Neuronal stem cell (in vitro differentiated cells): ENCODE measurements at regions not wholly inside any gene's neighbourhood (a gene's known extent, or its start where the extent isn't known, plus 50 kb on each side); places are given as distances from the start of the nearest gene placed in this dataset.

Source experiments
- DNase-seq: peaks from one replicate; pipeline ENCODE4 v3.0.0-alpha.2; 2013; ENCODE audit warnings: low spot score
- H2AFZ ChIP-seq: one replicate; pipeline ENCODE4 v1.6.1; 2013; ENCODE audit warnings: mild to moderate bottlenecking, low read length, inconsistent platforms
- H2AK5ac ChIP-seq: 2 replicates; pipeline ENCODE4 v1.6.1; 2013; ENCODE audit warnings: low read depth, mild to moderate bottlenecking, inconsistent platforms, low read length, moderate library complexity, mixed read lengths
- H2BK120ac ChIP-seq: 2 replicates; pipeline ENCODE4 v1.6.1; 2013; ENCODE audit warnings: low read depth, mild to moderate bottlenecking, inconsistent platforms, low read length, moderate library complexity, mixed read lengths
- H2BK12ac ChIP-seq: one replicate; pipeline ENCODE4 v1.6.1; 2013; ENCODE audit warnings: low read length, inconsistent platforms
- H2BK15ac ChIP-seq: 2 replicates; pipeline ENCODE4 v1.6.1; 2013; ENCODE audit warnings: mild to moderate bottlenecking, low read length, inconsistent platforms, mixed read lengths
- H2BK5ac ChIP-seq: one replicate; pipeline ENCODE4 v1.6.1; 2013; ENCODE audit warnings: inconsistent platforms, mild to moderate bottlenecking, low read length, moderate library complexity
- H3K14ac ChIP-seq: one replicate; pipeline ENCODE4 v1.6.1; 2013; ENCODE audit warnings: low read length, inconsistent platforms
- H3K18ac ChIP-seq: 2 replicates; pipeline ENCODE4 v1.6.1; 2013; ENCODE audit warnings: low read length, inconsistent platforms
- H3K23ac ChIP-seq: 2 replicates; pipeline ENCODE4 v1.6.1; 2013; ENCODE audit warnings: low read depth, mild to moderate bottlenecking, mixed read lengths, low read length, inconsistent platforms; ENCODE audit not compliant: poor library complexity
- H3K27ac ChIP-seq: replicated peaks from 3 replicates; pipeline ENCODE4 v1.5.1; 2013; ENCODE audit warnings: low read length, inconsistent platforms
- H3K27me3 ChIP-seq, 3 experiments: 2 replicates each; pipeline ENCODE4 v1.6.1; 2013; ENCODE audit warnings: low read length in 3 of 3, mild to moderate bottlenecking in 2 of 3, inconsistent platforms in 1 of 3, low read depth in 1 of 3, mixed read lengths in 1 of 3, moderate library complexity in 1 of 3; ENCODE audit not compliant: control insufficient read depth in 3 of 3, insufficient read depth in 3 of 3
- H3K36me3 ChIP-seq, 2 donors: replicated peaks in 1 of 2; 2 replicates each; pipeline ENCODE4 v1.6.1; 2013; ENCODE audit warnings: low read length in 2 of 2; ENCODE audit not compliant: control insufficient read depth in 2 of 2, insufficient read depth in 2 of 2
- H3K4ac ChIP-seq: 2 replicates; pipeline ENCODE4 v1.6.1; 2013; ENCODE audit warnings: inconsistent platforms, mild to moderate bottlenecking, low read length, moderate library complexity
- H3K4me1 ChIP-seq, 2 donors: 1 replicate in 1 of 2; 2 replicates in 1 of 2; pipeline ENCODE4 v1.6.1; 2013; ENCODE audit warnings: low read length in 2 of 2, low read depth in 1 of 2; ENCODE audit not compliant: control insufficient read depth in 2 of 2, insufficient read depth in 1 of 2
- H3K4me2 ChIP-seq: one replicate; pipeline ENCODE4 v1.6.1; 2013; ENCODE audit warnings: mild to moderate bottlenecking, low read length, inconsistent platforms; ENCODE audit not compliant: insufficient read depth, poor library complexity, severe bottlenecking
- H3K4me3 ChIP-seq, 2 donors: 2 replicates each; pipeline ENCODE4 v1.5.1; 2013; ENCODE audit warnings: low read length in 2 of 2, mild to moderate bottlenecking in 2 of 2, inconsistent platforms in 1 of 2, moderate library complexity in 1 of 2
- H3K79me1 ChIP-seq: one replicate; pipeline ENCODE4 v1.6.1; 2013; ENCODE audit warnings: low read depth, mild to moderate bottlenecking, inconsistent platforms, low read length, moderate library complexity
- H3K9ac ChIP-seq: one replicate; pipeline ENCODE4 v1.6.1; 2013; ENCODE audit warnings: mild to moderate bottlenecking, low read depth, low read length, inconsistent platforms; ENCODE audit not compliant: poor library complexity
- H3K9me3 ChIP-seq, 2 donors: replicated peaks in 1 of 2; 2 replicates each; pipeline versions ENCODE3 to v1.6.1; 2013; ENCODE audit warnings: low read length in 2 of 2, mild to moderate bottlenecking in 2 of 2, inconsistent platforms in 1 of 2, low read depth in 1 of 2, mixed read lengths in 1 of 2, moderate library complexity in 1 of 2; ENCODE audit not compliant: control insufficient read depth in 2 of 2, insufficient read depth in 1 of 2
- H4K8ac ChIP-seq: one replicate; pipeline ENCODE4 v1.6.1; 2013; ENCODE audit warnings: low read depth, mild to moderate bottlenecking, inconsistent platforms, low read length, moderate library complexity
- H4K91ac ChIP-seq: one replicate; pipeline ENCODE4 v1.6.1; 2013; ENCODE audit warnings: low read length, low read depth, mild to moderate bottlenecking, inconsistent platforms; ENCODE audit not compliant: poor library complexity
- WGBS, 2 donors: extraction: QIAGEN DNeasy Blood & Tissue Kit; methylation state at CpG; one replicate each; pipeline ENCODE4 v1.1.7; 2013; ENCODE audit warnings: missing lambda C conversion rate in 2 of 2, mixed read lengths in 1 of 2; ENCODE audit not compliant: insufficient read length in 2 of 2, insufficient replicate concordance in 1 of 2; ENCODE audit errors: extremely low coverage in 2 of 2; 5-methylcytosine and 5-hydroxymethylcytosine counted together

DNA sequence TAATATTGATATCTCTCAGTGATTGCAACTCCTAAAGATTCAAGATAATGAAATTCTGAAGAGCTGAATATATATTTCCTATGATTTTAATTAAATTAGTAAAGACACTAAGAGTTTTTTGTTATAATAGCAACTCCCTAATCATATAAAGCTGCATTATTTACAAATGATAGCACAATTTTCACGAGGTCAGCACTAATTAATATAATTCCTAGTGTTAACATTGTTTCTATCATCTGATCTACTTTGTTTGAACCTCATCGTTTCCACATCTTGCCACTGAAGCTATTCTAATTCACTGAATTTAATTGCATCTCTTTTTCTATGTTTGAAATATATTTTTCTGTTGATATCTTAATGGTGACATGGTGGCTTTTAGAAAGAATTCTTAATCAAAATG is 279.1 kb upstream of the ADGRL4 start:
- no peak overlapping the region for H2AK5ac ChIP-seq
- H3K79me1 ChIP-seq, result no peaks in the 10 kb centered on the region
- no peak overlapping the region for H3K4me3 ChIP-seq
- H2BK5ac ChIP-seq, result no peak overlapping the region
- H3K9ac ChIP-seq, result no peak overlapping the region
- no peak overlapping the region for H3K18ac ChIP-seq
- H4K8ac ChIP-seq, result no peak overlapping the region
- H3K4ac ChIP-seq, result no peak overlapping the region
- no peak overlapping the region for H3K4me2 ChIP-seq
- no peak overlapping the region for H2BK15ac ChIP-seq
- H2BK120ac ChIP-seq, result no peak overlapping the region
- H2BK12ac ChIP-seq, result no peak overlapping the region
- no peak overlapping the region for H3K27ac ChIP-seq
- no peak overlapping the region for H3K23ac ChIP-seq
- no peaks in the 10 kb centered on the region for H3K36me3 ChIP-seq
- H2AFZ ChIP-seq, result no peak overlapping the region
- no peak for DNase-seq
- whole genome bisulfite sequencing, 2 donors, result no CpG with 5 or more reads among the region's 2 CpGs
- no peaks in the 10 kb centered on the region for H3K9me3 ChIP-seq
- no peaks in the 10 kb centered on the region for H3K4me1 ChIP-seq
- H3K27me3 ChIP-seq, result no peaks in the 10 kb centered on the region
- no peak overlapping the region for H4K91ac ChIP-seq
- no peak overlapping the region for H3K14ac ChIP-seq

GRCh38 chr1:79283451-79283850 is 276.9 kb upstream of the ADGRL4 start:
- Histone ChIP-seq H2BK15ac (no peak overlapping the region), H3K4me1 (no peaks in the 10 kb centered on the region), H3K14ac (no peak overlapping the region), H3K36me3 (no peaks in the 10 kb centered on the region), H3K23ac (no peak overlapping the region), H3K4me3 (no peak overlapping the region), H3K9me3 (no peaks in the 10 kb centered on the region), H3K27ac (no peak overlapping the region), H3K27me3 (no peaks in the 10 kb centered on the region), H3K79me1 (no peaks in the 10 kb centered on the region), H2BK120ac (no peak overlapping the region), H2BK12ac (no peak overlapping the region), H3K18ac (no peak overlapping the region), H3K4me2 (no peak overlapping the region), H4K8ac (no peak overlapping the region), H3K9ac (no peak overlapping the region), H2AK5ac (no peak overlapping the region), H3K4ac (no peak overlapping the region), H4K91ac (no peak overlapping the region), H2BK5ac (no peak overlapping the region), H2AFZ (no peak overlapping the region)
- WGBS, 2 donors, result no CpG with 5 or more reads among the region's 10 CpGs
- no peak for DNase-seq

DNA sequence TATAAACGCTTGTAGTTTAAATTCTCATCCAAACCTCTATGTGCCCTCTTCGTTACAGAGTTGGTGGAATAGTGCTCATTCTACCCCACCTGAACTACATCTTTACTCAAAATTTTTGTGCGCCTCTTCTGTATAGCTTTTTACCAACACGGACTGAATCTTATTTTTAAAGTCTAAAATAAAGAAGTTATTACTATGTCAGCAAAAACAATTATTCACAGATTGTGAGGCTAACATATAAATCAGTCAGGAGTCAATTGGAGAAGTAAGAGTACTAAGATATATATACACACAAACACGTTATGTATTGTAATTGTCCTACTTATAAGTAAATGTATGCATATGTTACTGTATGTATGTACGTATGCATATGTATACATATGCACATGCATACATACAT is 274.9 kb upstream of the ADGRL4 start:
- Histone ChIP-seq H2AK5ac (no peak overlapping the region), H3K9ac (no peak overlapping the region), H2BK5ac (no peak overlapping the region), H3K4ac (no peak overlapping the region), H3K4me2 (no peak overlapping the region), H3K27me3 (no peaks in the 10 kb centered on the region), H3K23ac (no peak overlapping the region), H2AFZ (no peak overlapping the region), H3K4me1 (no peaks in the 10 kb centered on the region), H3K18ac (no peak overlapping the region), H2BK12ac (no peak overlapping the region), H2BK120ac (no peak overlapping the region), H3K27ac (no peak overlapping the region), H3K9me3 (no peaks in the 10 kb centered on the region), H4K8ac (no peak overlapping the region), H3K79me1 (no peaks in the 10 kb centered on the region), H4K91ac (no peak overlapping the region), H2BK15ac (no peak overlapping the region), H3K14ac (no peak overlapping the region), H3K4me3 (no peak overlapping the region), H3K36me3 (no peaks in the 10 kb centered on the region)
- DNase-seq, result no peak
- no CpG with 5 or more reads among the region's 6 CpGs for WGBS, 2 donors

- DNase-seq, result no peak
- Histone ChIP-seq H3K4me3 (no peak overlapping the region), H2BK12ac (no peak overlapping the region), H4K8ac (no peak overlapping the region), H2BK120ac (no peak overlapping the region), H3K4me2 (no peak overlapping the region), H2AK5ac (no peak overlapping the region), H3K27ac (no peak overlapping the region), H3K23ac (no peak overlapping the region), H3K36me3 (no peaks in the 10 kb centered on the region), H3K27me3 (no peaks in the 10 kb centered on the region), H3K18ac (no peak overlapping the region), H2AFZ (no peak overlapping the region), H3K9ac (no peak overlapping the region), H3K4me1 (no peaks in the 10 kb centered on the region), H3K4ac (no peak overlapping the region), H2BK5ac (no peak overlapping the region), H3K14ac (no peak overlapping the region), H3K9me3 (peaks cover 3 to 15% of the 10 kb centered on the region in 2 donors), H3K79me1 (no peaks in the 10 kb centered on the region), H4K91ac (no peak overlapping the region), H2BK15ac (no peak overlapping the region)
- no CpG with 5 or more reads among the region's 1 CpG for WGBS, 2 donors
Measured at GRCh38 chr1:79271759-79272158, 265.2 kb upstream of the ADGRL4 start.
